Stomach (tissue), 8 donors: ENCODE measurements at regions not wholly inside any gene's neighbourhood (a gene's known extent, or its start where the extent isn't known, plus 50 kb on each side); places are given as distances from the start of the nearest gene placed in this dataset.
A peak's percentile ranks its signal among the peaks of the same experiment; 100 is the strongest.

ENCODE experiments used
- DNase-seq, 2 donors: peaks; one replicate each; pipeline versions ENCODE4 v3.0.0 to v3.0.0-alpha.2; 2013 to 2019
- H3K27ac ChIP-seq, 5 donors: fragments of 200-600 bp in 4 of 5; sonication (generic) in 4 of 5; one replicate each; pipeline ENCODE4 v1.5.1; 2013 to 2019; ENCODE audit warnings: mild to moderate bottlenecking in 1 of 5, moderate library complexity in 1 of 5
- H3K27me3 ChIP-seq, 3 donors: fragments of 200-600 bp; sonication (generic); one replicate each; pipeline ENCODE4 v1.5.1; 2017 to 2019; ENCODE audit warnings: mixed run types in 1 of 3
- H3K36me3 ChIP-seq, 4 donors: fragments of 200-600 bp; sonication (generic); 1 replicate in 3 of 4; 2 replicates in 1 of 4; pipeline ENCODE4 v1.5.1; 2016 to 2019
- H3K4me1 ChIP-seq, 4 donors: fragments of 200-600 bp; sonication (generic); one replicate each; pipeline ENCODE4 v1.5.1; 2016 to 2019
- H3K4me3 ChIP-seq, 4 donors: fragments of 200-600 bp; sonication (generic) in 3 of 4; one replicate each; pipeline ENCODE4 v1.5.1; 2016 to 2019; ENCODE audit warnings: mild to moderate bottlenecking in 1 of 4
- H3K9me3 ChIP-seq, 4 donors: fragments of 200-600 bp; sonication (generic); one replicate each; pipeline ENCODE4 v1.5.1; 2016 to 2019
- CTCF ChIP-seq, 7 experiments: fragments of 450-650 bp in 4 of 7; fragments of 200-600 bp in 3 of 7; sonication (generic) in 3 of 7; IDR thresholded peaks; one replicate each; pipeline ENCODE4 v1.5.1; 2016 to 2019; ENCODE audit warnings: antibody characterized with exemption in 7 of 7, control low read depth in 2 of 7, mild to moderate bottlenecking in 1 of 7
- EP300 ChIP-seq: sonication (generic); formaldehyde crosslinking; IDR thresholded peaks from one replicate; pipeline ENCODE4 v1.6.1; 2017; ENCODE audit warnings: antibody characterized with exemption
- POLR2A ChIP-seq, 4 donors: fragments of 450-650 bp; IDR thresholded peaks; one replicate each; pipeline ENCODE4 v1.6.1; 2016; ENCODE audit warnings: antibody characterized with exemption in 4 of 4, control low read depth in 2 of 4, mild to moderate bottlenecking in 1 of 4, moderate library complexity in 1 of 4
- POLR2AphosphoS5 ChIP-seq, 3 donors: sonication (generic); formaldehyde crosslinking; IDR thresholded peaks; one replicate each; pipeline ENCODE4 v1.6.1; 2016; ENCODE audit warnings: antibody characterized with exemption in 3 of 3
- WGBS, 5 donors: extraction: QIAGEN DNeasy Blood & Tissue Kit in 3 of 5; methylation state at CpG; one replicate each; pipeline versions ENCODE4 v1.1.5 to v1.1.7; 2013 to 2018; 5-methylcytosine and 5-hydroxymethylcytosine counted together
- intact Hi-C: fragments of 100-400 bp; cut with DNase I; formaldehyde crosslinking; loops from one replicate; pipeline ENCODE4 v1.15.1; 2023; ENCODE audit warnings: low total_unique reads
- donor health status: healthy with polysubstance abuse.
- donor health status: Bipolar disorder and iron deficiency.
- donor health status: healthy.

- intact Hi-C loops, result no loop called here
- no peak for DNase-seq
- no peaks in the 10 kb centered on the region for H3K36me3 ChIP-seq
- no peaks in the 10 kb centered on the region for H3K27me3 ChIP-seq
- TF ChIP-seq POLR2AphosphoS5 (IDR thresholded peaks at IDR 0.05) (no peak), POLR2A (IDR thresholded peaks at IDR 0.05) (no peak), EP300 (no peak), CTCF (IDR thresholded peaks at IDR 0.05) (no peak)
- no peaks in the 10 kb centered on the region for H3K9me3 ChIP-seq
- H3K4me1 ChIP-seq, result peaks cover 0 to 15% (median 4%) of the 10 kb centered on the region in 4 donors
- H3K4me3 ChIP-seq, result no peak overlapping the region
- 65 to 75% (median 69%) methylated on average over 5 of the region's 5 CpGs for WGBS, 5 donors
- no peak overlapping the region for H3K27ac ChIP-seq
Measured at GRCh38 chr9:80502306-80502705, 930.5 kb downstream of the TLE4 start.

- Histone ChIP-seq H3K9me3 (no peaks in the 10 kb centered on the region), H3K4me1 (peaks cover 0 to 15% (median 4%) of the 10 kb centered on the region in 4 donors), H3K36me3 (no peaks in the 10 kb centered on the region), H3K4me3 (no peak overlapping the region), H3K27ac (no peak overlapping the region), H3K27me3 (no peaks in the 10 kb centered on the region)
- WGBS, 5 donors, result 48 to 74% (median 62%) methylated on average over 3 of the region's 3 CpGs
- no peak for TF ChIP-seq CTCF (IDR thresholded peaks at IDR 0.05)
- intact Hi-C loops, result no loop called here
- DNase-seq, result peak in 1 of 2 donors; percentile 21
Measured at GRCh38 chr9:80501635-80502034, 929.9 kb downstream of the TLE4 start.

GRCh38 chr9:80500300-80500699 lies 928.5 kb downstream of the TLE4 start:
- TF ChIP-seq POLR2AphosphoS5 (IDR thresholded peaks at IDR 0.05), result no peak
- TF ChIP-seq EP300, result no peak
- TF ChIP-seq CTCF (IDR thresholded peaks at IDR 0.05), result no peak
- TF ChIP-seq POLR2A (IDR thresholded peaks at IDR 0.05), result no peak
- Histone ChIP-seq H3K27me3 (no peaks in the 10 kb centered on the region), H3K4me3 (no peak overlapping the region), H3K36me3 (no peaks in the 10 kb centered on the region), H3K27ac (no peak overlapping the region), H3K9me3 (no peaks in the 10 kb centered on the region), H3K4me1 (peaks cover 0 to 15% (median 4%) of the 10 kb centered on the region in 4 donors)
- intact Hi-C loops, result no loop called here
- WGBS, 5 donors, result 80 to 90% (median 86%) methylated on average over 4 of the region's 4 CpGs
- DNase-seq, result no peak

- no peak for TF ChIP-seq POLR2A (IDR thresholded peaks at IDR 0.05)
- TF ChIP-seq EP300, result no peak
- no peak for TF ChIP-seq CTCF (IDR thresholded peaks at IDR 0.05)
- no peak for TF ChIP-seq POLR2AphosphoS5 (IDR thresholded peaks at IDR 0.05)
- 71 to 85% (median 78%) methylated on average over 6 of the region's 6 CpGs for WGBS, 5 donors
- intact Hi-C loops, result no loop called here
Measured at GRCh38 chr9:80498001-80498555, 926.3 kb downstream of the TLE4 start.

More at GRCh38 chr9:80498001-80498555, 926.3 kb downstream of the TLE4 start:
- H3K27ac ChIP-seq, result no peak overlapping the region
- H3K4me1 ChIP-seq, result peaks cover 0 to under 1% (median 0%) of the 10 kb centered on the region in 4 donors
- no peaks in the 10 kb centered on the region for H3K27me3 ChIP-seq
- H3K4me3 ChIP-seq, result no peak overlapping the region
- no peak for DNase-seq
- no peaks in the 10 kb centered on the region for H3K9me3 ChIP-seq
- no peaks in the 10 kb centered on the region for H3K36me3 ChIP-seq
